Germinal center (tissue), 1 donor: ENCODE measurements at regions not wholly inside any gene's neighbourhood (a gene's known extent, or its start where the extent isn't known, plus 50 kb on each side); places are given as distances from the start of the nearest gene placed in this dataset.
"Not testable (repeated sequence)": the region's sequence is repeated elsewhere in the genome, so short reads cannot be mapped to it uniquely, and the experiment has no call there.

ENCODE experiments used
- DNase-seq: peaks from one replicate; pipeline ENCODE4 v3.0.0; 2012; ENCODE audit warnings: mixed read lengths, low spot score

GRCh38 chr6:164072240-164072666 is 657.7 kb downstream of the QKI start:
- no peak for DNase-seq

GRCh38 chr6:164069350-164069990 is 655.0 kb downstream of the QKI start:
- no peak for DNase-seq

- no peak for DNase-seq
Measured at GRCh38 chr6:164068527-164068926, 654.0 kb downstream of the QKI start.

- DNase-seq = no peak
Measured at GRCh38 chr6:164066766-164067165, 652.2 kb downstream of the QKI start.

- DNase-seq = no peak
Measured at GRCh38 chr6:164066335-164066734, 651.8 kb downstream of the QKI start.

- no peak for DNase-seq
Measured at GRCh38 chr6:164063346-164063745, 648.8 kb downstream of the QKI start.

- no peak for DNase-seq
Measured at GRCh38 chr6:164062872-164063271, 648.4 kb downstream of the QKI start.

- DNase-seq = no peak
Measured at GRCh38 chr6:164057876-164058275, 643.4 kb downstream of the QKI start.

- DNase-seq = no peak
Measured at GRCh38 chr6:164051427-164051826, 636.9 kb downstream of the QKI start.

- DNase-seq = no peak
Measured at GRCh38 chr6:164049517-164049988, 635.0 kb downstream of the QKI start.

- no peak for DNase-seq
Measured at GRCh38 chr6:164048840-164049516, 634.5 kb downstream of the QKI start.

GRCh38 chr6:164045082-164045481 is 630.6 kb downstream of the QKI start:
- no peak for DNase-seq

GRCh38 chr6:164043656-164044055 is 629.1 kb downstream of the QKI start:
- DNase-seq = not testable (repeated sequence)

- DNase-seq = no peak
Measured at GRCh38 chr6:164042212-164042611, 627.7 kb downstream of the QKI start.

GRCh38 chr6:164040994-164041393 is 626.5 kb downstream of the QKI start:
- no peak for DNase-seq

- peak; percentile 81 for DNase-seq
Measured at GRCh38 chr6:164039954-164040375, 625.4 kb downstream of the QKI start.

- DNase-seq = no peak
Measured at GRCh38 chr6:164037171-164037870, 622.8 kb downstream of the QKI start.

GRCh38 chr6:164035900-164036485 is 621.5 kb downstream of the QKI start:
- no peak for DNase-seq

GRCh38 chr6:164034602-164035140 is 620.2 kb downstream of the QKI start:
- no peak for DNase-seq

- DNase-seq = no peak
Measured at GRCh38 chr6:164025180-164025579, 610.7 kb downstream of the QKI start.

GRCh38 chr6:164023535-164023934 is 609.0 kb downstream of the QKI start:
- no peak for DNase-seq

GRCh38 chr6:164022632-164023031 is 608.1 kb downstream of the QKI start:
- DNase-seq = no peak
